Chondrocyte (in vitro differentiated cells): ENCODE measurements at regions not wholly inside any gene's neighbourhood (a gene's known extent, or its start where the extent isn't known, plus 50 kb on each side); places are given as distances from the start of the nearest gene placed in this dataset.
"Not testable (repeated sequence)": the region's sequence is repeated elsewhere in the genome, so short reads cannot be mapped to it uniquely, and the experiment has no call there.

ENCODE experiments used
- DNase-seq: peaks from one replicate; pipeline ENCODE4 v3.0.0; 2021; ENCODE audit warnings: mixed read lengths, low spot score
- H3K27ac Mint-ChIP-seq: one replicate; pipeline ENCODE4 v1.8.0; 2021; ENCODE audit warnings: mild to moderate bottlenecking, moderate library complexity, mixed read lengths; ENCODE audit not compliant: unreplicated experiment
- H3K27me3 Mint-ChIP-seq: 2 replicates; pipeline ENCODE4 v1.8.0; 2021; ENCODE audit warnings: low read depth, mixed read lengths
- H3K36me3 Mint-ChIP-seq: 2 replicates; pipeline ENCODE4 v1.8.0; 2021; ENCODE audit warnings: low read depth, mixed read lengths
- H3K4me1 Mint-ChIP-seq: 2 replicates; pipeline ENCODE4 v1.8.0; 2021; ENCODE audit warnings: low read depth, mild to moderate bottlenecking, mixed read lengths
- H3K4me3 Mint-ChIP-seq: one replicate; pipeline ENCODE4 v1.8.0; 2021; ENCODE audit warnings: mild to moderate bottlenecking, moderate library complexity, mixed read lengths; ENCODE audit not compliant: unreplicated experiment
- H3K9me3 Mint-ChIP-seq: 2 replicates; pipeline ENCODE4 v1.8.0; 2021; ENCODE audit warnings: low read depth, mixed read lengths
- TF ChIP-seq, protein P1 (sequence below): fragments of 200-600 bp; sonication (generic); IDR thresholded peaks from 2 replicates; pipeline ENCODE4 v1.5.0; 2021; ENCODE audit warnings: antibody characterized with exemption, mild to moderate bottlenecking, moderate library complexity

DNA sequence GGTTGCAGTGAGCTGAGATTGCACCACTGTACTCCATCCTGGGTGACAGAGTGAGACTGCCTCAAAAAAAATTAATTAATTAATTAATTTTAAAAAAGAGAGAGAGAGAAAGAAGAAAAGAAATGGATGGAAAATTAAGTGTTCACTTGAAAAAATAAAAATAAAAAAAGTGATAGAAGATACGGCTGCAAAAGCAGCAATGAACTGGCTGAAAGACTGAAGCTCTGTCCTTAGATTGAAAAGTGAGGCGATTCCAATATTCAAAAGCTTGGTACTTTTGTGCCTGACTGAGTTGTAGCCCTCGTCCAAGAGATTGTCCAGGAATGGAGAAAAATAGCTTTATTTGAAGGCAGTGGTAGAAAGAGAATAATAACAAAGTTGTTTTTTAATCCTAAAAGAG, 154.6 kb downstream of the ADSS2 start:
- no peak overlapping the region for H3K4me3 Mint-ChIP-seq
- TF ChIP-seq, protein P1, sequence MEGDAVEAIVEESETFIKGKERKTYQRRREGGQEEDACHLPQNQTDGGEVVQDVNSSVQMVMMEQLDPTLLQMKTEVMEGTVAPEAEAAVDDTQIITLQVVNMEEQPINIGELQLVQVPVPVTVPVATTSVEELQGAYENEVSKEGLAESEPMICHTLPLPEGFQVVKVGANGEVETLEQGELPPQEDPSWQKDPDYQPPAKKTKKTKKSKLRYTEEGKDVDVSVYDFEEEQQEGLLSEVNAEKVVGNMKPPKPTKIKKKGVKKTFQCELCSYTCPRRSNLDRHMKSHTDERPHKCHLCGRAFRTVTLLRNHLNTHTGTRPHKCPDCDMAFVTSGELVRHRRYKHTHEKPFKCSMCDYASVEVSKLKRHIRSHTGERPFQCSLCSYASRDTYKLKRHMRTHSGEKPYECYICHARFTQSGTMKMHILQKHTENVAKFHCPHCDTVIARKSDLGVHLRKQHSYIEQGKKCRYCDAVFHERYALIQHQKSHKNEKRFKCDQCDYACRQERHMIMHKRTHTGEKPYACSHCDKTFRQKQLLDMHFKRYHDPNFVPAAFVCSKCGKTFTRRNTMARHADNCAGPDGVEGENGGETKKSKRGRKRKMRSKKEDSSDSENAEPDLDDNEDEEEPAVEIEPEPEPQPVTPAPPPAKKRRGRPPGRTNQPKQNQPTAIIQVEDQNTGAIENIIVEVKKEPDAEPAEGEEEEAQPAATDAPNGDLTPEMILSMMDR = no peak
- DNase-seq = no peak
- no peaks in the 10 kb centered on the region for H3K9me3 Mint-ChIP-seq
- H3K36me3 Mint-ChIP-seq = no peaks in the 10 kb centered on the region
- H3K27me3 Mint-ChIP-seq = no peaks in the 10 kb centered on the region
- H3K4me1 Mint-ChIP-seq = peaks cover 6% of the 10 kb centered on the region
- no peak overlapping the region for H3K27ac Mint-ChIP-seq

DNA sequence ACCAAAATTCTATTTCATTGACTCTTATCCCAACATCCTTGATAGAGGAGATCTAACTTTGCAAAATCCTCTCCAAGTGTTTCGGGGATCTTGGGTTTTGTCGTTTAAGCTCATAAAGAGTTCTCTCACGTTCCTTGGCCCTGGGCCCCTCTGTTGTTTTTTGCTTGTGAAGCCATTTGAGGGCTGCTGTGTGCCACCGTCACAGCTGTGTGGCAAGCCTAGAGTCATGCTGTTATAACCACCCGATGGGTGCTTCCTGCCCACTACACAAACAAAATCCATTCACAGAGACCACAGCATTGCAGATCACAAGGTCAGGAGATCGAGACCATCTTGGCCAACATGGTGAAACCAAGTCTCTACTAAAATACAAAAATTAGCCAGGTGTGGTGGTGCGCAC, 154.1 kb downstream of the ADSS2 start:
- Mint-ChIP-seq H3K27me3 (no peaks in the 10 kb centered on the region), H3K4me3 (no peak overlapping the region), H3K4me1 (peaks cover 10% of the 10 kb centered on the region), H3K36me3 (peaks cover 1% of the 10 kb centered on the region), H3K9me3 (no peaks in the 10 kb centered on the region), H3K27ac (no peak overlapping the region)
- DNase-seq = no peak
- TF ChIP-seq, protein P1 = no peak

DNA sequence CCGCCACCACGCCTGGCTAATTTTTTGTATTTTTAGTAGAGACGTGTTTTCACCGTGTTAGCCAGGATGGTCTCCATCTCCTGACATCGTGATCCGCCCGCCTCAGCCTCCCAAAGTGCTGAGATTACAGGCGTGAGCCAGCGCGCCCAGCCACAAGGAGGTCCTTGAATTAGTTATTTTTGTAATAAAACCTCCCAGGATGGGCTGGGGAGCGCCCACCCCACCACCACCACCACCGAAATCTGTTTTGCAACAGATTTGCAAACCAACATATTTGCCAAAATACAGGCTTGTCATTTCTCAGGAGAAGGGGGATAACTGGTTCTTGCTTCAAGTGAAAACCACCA, 151.7 kb downstream of the ADSS2 start:
- H3K4me1 Mint-ChIP-seq = peaks cover 31% of the 10 kb centered on the region
- H3K36me3 Mint-ChIP-seq, DNase-seq, H3K9me3 Mint-ChIP-seq, H3K27ac Mint-ChIP-seq, H3K27me3 Mint-ChIP-seq: not testable (repeated sequence)
- peak overlapping the region; percentile 65 for H3K4me3 Mint-ChIP-seq

DNA sequence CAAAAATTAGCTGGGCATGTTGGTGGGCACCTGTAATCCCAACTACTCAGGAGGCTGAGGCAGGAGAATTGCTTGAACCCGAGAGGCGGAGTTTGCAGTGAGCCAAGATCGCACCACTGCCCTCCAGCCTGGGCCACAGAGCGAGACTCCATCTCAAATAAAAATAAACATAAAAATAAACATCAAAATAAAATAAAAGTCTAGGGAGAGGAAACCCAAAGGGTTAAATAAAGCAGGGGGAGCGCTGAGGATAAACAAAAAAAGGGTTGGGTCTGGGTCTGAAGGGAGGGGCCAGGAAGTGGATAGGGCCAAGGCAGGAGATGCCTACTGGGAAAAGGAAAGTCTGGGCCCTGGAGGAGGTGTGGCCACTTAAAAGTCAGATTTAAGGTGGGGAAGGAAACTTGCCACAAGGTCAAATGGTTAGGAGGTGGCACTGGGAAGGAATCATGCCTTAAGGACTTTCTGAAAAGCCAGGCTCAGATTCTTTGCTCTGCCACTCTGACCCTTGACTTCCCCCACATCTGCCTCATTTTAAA, 150.0 kb downstream of the ADSS2 start:
- H3K27ac Mint-ChIP-seq = no peak overlapping the region
- peaks cover 31% of the 10 kb centered on the region for H3K4me1 Mint-ChIP-seq
- DNase-seq = no peak
- TF ChIP-seq, protein P1 = no peak
- no peak overlapping the region for H3K4me3 Mint-ChIP-seq
- peaks cover 1% of the 10 kb centered on the region for H3K36me3 Mint-ChIP-seq
- H3K27me3 Mint-ChIP-seq = no peaks in the 10 kb centered on the region
- peaks cover 3% of the 10 kb centered on the region for H3K9me3 Mint-ChIP-seq

DNA sequence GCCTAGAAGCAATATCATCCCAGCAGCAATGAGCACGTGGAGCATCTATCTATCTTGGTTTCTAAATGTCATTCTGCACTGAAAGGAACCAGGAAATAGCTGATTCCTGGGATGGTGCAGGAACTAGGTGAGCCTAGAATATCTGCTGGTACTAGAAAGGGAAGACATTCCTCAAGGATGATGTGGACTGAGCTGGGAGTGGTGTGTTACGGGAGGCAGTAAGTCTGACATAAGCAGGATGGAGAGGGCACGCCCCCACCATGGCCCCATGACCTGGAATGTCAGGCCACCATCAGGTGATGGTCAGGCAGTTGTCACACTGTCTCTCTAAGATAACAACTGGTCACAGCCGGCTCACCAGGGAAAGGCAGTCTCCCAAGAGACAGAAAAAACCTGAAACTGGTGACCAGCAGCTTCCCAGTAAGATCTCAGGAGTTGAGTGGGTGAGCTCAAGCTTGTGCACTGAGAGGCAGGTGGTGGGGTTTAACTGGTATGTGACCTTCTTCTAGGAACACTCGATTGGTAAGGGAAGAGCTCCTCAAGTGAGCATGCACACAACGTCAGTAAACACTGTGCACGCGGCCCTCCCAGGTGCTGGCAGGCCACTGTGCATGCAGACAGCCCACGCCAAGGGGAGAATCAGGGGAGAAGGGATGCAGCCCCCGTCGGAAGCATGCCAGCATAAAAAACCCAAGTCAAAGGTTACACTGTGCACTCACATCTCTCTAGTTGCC, 148.7 kb downstream of the ADSS2 start:
- H3K9me3 Mint-ChIP-seq = peaks cover 8% of the 10 kb centered on the region
- no peak overlapping the region for H3K27ac Mint-ChIP-seq
- H3K4me1 Mint-ChIP-seq = peaks cover 31% of the 10 kb centered on the region
- no peak for DNase-seq
- TF ChIP-seq, protein P1 = no peak
- H3K4me3 Mint-ChIP-seq = no peak overlapping the region
- peaks cover 1% of the 10 kb centered on the region for H3K36me3 Mint-ChIP-seq
- no peaks in the 10 kb centered on the region for H3K27me3 Mint-ChIP-seq

DNA sequence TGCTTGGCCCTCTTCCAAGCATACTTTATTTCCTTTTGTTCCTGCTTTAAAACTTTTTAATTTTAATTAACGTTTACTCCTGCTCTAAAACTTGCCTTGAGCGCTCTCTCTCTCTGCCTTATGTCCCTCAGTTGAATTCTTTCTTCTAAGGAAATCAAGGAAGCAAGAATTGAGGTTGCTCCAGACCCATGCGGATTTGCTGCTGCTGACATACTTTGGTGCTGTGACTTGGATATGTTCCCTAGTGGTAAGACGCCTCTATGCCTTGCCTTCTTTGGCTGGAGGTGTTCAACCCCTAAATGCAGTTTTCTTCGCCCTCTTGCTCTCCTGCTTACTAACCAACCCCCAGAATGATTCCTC, 148.1 kb downstream of the ADSS2 start:
- peaks cover 8% of the 10 kb centered on the region for H3K9me3 Mint-ChIP-seq
- H3K27ac Mint-ChIP-seq = no peak overlapping the region
- DNase-seq = no peak
- no peak overlapping the region for H3K4me3 Mint-ChIP-seq
- peaks cover 31% of the 10 kb centered on the region for H3K4me1 Mint-ChIP-seq
- TF ChIP-seq, protein P1 = no peak
- no peaks in the 10 kb centered on the region for H3K27me3 Mint-ChIP-seq
- H3K36me3 Mint-ChIP-seq = peaks cover 1% of the 10 kb centered on the region
